Stomach smooth muscle (tissue), 2 donors: ENCODE measurements at regions not wholly inside any gene's neighbourhood (a gene's known extent, or its start where the extent isn't known, plus 50 kb on each side); places are given as distances from the start of the nearest gene placed in this dataset.
"Not testable (repeated sequence)": the region's sequence is repeated elsewhere in the genome, so short reads cannot be mapped to it uniquely, and the experiment has no call there.

Experiments used
- H3K27ac ChIP-seq: one replicate; pipeline ENCODE4 v1.7.0; 2013; ENCODE audit warnings: mild to moderate bottlenecking, low read length, inconsistent platforms
- H3K27me3 ChIP-seq, 2 donors: one replicate each; pipeline ENCODE4 v1.7.0; 2013; ENCODE audit warnings: low read length in 2 of 2; ENCODE audit not compliant: insufficient read depth in 2 of 2, control insufficient read depth in 1 of 2
- H3K36me3 ChIP-seq, 2 donors: one replicate each; pipeline ENCODE4 v1.7.0; 2013; ENCODE audit warnings: low read length in 2 of 2; ENCODE audit not compliant: control insufficient read depth in 2 of 2, insufficient read depth in 2 of 2
- H3K4me1 ChIP-seq: one replicate; pipeline ENCODE4 v1.7.0; 2013; ENCODE audit warnings: low read length; ENCODE audit not compliant: control insufficient read depth, insufficient read depth
- H3K4me3 ChIP-seq, 2 donors: one replicate each; pipeline ENCODE4 v1.7.0; 2013; ENCODE audit warnings: low read length in 2 of 2
- H3K9ac ChIP-seq, 2 donors: one replicate each; pipeline ENCODE4 v1.7.0; 2013; ENCODE audit warnings: low read length in 2 of 2, mild to moderate bottlenecking in 1 of 2
- H3K9me3 ChIP-seq, 2 donors: one replicate each; pipeline ENCODE4 v1.7.0; 2013; ENCODE audit warnings: low read length in 2 of 2; ENCODE audit not compliant: control insufficient read depth in 2 of 2
- donor health status: healthy.
- donor health status: Pancreatic carcinoma.

GRCh38 chr7:33788531-33788930, 116.8 kb upstream of the BMPER start:
- Histone ChIP-seq H3K4me3 (no peak overlapping the region), H3K36me3 (no peaks in the 10 kb centered on the region), H3K9me3 (no peaks in the 10 kb centered on the region), H3K9ac (no peak overlapping the region), H3K27me3 (no peaks in the 10 kb centered on the region), H3K4me1 (no peaks in the 10 kb centered on the region), H3K27ac (no peak overlapping the region)

DNA sequence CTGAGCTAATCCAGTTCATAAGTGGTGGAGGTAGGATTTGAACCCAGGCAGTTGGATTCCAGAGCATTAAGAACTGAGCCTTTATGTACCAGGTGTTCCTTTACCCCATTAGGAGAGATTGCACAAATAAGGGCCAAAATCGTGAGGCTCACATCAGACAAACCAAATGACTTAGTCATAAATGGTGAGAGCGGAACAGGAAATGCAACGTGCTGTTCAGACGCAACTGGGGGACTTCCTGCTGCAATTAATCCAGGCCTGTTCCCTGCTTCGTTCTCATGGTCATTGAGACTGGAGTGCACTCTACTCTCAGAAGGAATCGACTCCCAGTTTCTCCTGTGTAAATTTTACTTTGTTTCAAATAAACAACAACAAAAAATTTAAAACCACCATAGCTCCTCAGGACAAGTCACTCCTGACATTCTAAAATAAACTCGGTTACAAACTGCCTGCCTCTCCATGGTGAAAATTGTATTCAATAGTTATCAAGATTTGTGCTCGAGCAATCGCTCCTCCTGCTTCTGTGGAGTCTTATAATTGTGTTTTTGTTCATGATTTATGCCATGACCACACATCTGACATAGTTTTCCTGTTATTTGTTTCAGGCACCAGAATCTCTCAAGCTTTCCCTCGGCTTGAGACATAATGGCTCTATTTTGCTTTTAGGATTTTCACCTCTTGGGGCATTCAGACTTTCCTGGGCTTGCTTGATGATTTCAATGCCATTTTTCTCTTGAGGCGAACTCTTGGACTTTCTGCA, 115.3 kb upstream of the BMPER start:
- H3K4me1 ChIP-seq = no peaks in the 10 kb centered on the region
- H3K9me3 ChIP-seq = no peaks in the 10 kb centered on the region
- H3K36me3 ChIP-seq = no peaks in the 10 kb centered on the region
- no peak overlapping the region for H3K27ac ChIP-seq
- H3K9ac ChIP-seq = no peak overlapping the region
- no peak overlapping the region for H3K4me3 ChIP-seq
- no peaks in the 10 kb centered on the region for H3K27me3 ChIP-seq

DNA sequence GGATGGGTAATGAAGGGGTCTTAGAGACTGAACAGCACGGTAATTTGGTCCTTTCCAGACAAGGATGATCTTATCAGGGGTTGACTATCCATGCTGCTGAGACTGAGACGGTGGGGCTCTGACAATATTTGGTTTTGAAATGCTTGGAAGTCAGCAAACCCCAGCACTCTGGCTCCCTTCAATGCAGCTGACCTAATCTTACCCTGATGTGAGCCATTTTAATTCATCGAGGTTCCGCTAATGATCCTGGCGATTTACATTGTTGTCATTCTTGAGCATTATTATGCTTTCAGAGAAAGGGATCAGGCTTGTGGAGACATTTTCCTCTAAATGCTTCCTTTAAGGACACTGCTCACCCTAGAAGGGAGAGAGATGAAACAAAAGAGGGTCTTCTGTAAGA, 114.6 kb upstream of the BMPER start:
- no peaks in the 10 kb centered on the region for H3K4me1 ChIP-seq
- no peaks in the 10 kb centered on the region for H3K36me3 ChIP-seq
- H3K27ac ChIP-seq = no peak overlapping the region
- no peaks in the 10 kb centered on the region for H3K27me3 ChIP-seq
- no peak overlapping the region for H3K4me3 ChIP-seq
- no peaks in the 10 kb centered on the region for H3K9me3 ChIP-seq
- no peak overlapping the region for H3K9ac ChIP-seq

DNA sequence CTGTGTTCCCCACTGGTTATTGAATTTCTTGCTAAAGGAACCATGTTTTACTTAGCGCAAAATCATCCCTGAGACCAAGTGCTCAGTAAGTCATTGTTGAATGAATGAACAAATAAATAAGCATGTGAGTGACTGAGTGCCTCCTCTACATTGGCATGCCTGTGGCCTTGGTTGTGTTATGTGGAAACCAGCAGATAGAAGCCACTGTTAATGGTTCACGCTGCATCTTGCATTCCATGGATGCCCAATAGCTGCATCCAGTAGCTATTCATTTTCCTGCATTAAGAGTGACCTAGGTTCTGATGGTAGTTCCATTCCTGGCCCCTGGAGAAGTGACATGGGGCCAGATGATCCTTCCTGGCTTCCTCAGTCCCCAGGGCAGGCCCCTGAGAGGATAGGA, 113.3 kb upstream of the BMPER start:
- H3K4me3 ChIP-seq = no peak overlapping the region
- no peak overlapping the region for H3K27ac ChIP-seq
- no peaks in the 10 kb centered on the region for H3K36me3 ChIP-seq
- no peaks in the 10 kb centered on the region for H3K4me1 ChIP-seq
- H3K9me3 ChIP-seq = no peaks in the 10 kb centered on the region
- no peaks in the 10 kb centered on the region for H3K27me3 ChIP-seq
- H3K9ac ChIP-seq = no peak overlapping the region

DNA sequence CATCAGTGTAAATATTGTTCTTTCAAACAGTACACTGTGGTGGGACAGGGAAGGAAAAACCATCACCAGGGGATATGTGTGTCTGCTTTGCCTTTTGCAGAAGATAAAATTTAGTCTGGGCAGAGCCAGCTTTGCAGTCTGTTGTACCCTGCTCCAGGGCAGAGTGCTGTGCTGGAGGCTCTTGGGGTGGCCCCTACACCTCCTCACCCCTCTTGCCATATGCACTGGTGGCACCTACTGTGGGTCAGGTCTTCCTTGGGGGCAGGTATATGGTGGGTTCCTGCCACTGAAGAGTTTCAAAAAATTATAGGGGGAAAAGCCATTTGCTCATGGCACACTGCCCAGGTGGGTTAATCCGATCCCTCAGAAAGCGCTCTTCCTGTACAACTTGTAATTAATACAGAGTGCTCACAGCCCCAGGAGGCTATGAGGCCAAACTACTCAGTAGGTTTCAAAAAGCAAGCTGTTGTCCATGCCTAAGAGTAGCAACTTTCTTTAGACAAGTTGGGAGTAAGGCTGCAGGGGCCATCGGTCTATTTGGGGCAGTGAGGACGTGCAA, 112.7 kb upstream of the BMPER start:
- Histone ChIP-seq H3K27ac (no peak overlapping the region), H3K4me3 (no peak overlapping the region), H3K27me3 (no peaks in the 10 kb centered on the region), H3K4me1 (no peaks in the 10 kb centered on the region), H3K36me3 (no peaks in the 10 kb centered on the region), H3K9ac (no peak overlapping the region), H3K9me3 (no peaks in the 10 kb centered on the region)

- Histone ChIP-seq H3K4me3 (no peak overlapping the region), H3K27me3 (no peaks in the 10 kb centered on the region), H3K9ac (no peak overlapping the region), H3K27ac (no peak overlapping the region), H3K36me3 (no peaks in the 10 kb centered on the region), H3K9me3 (no peaks in the 10 kb centered on the region), H3K4me1 (no peaks in the 10 kb centered on the region)
Measured at GRCh38 chr7:33793616-33794015, 111.7 kb upstream of the BMPER start.

- Histone ChIP-seq H3K27me3 (no peaks in the 10 kb centered on the region), H3K9ac (no peak overlapping the region), H3K4me1 (no peaks in the 10 kb centered on the region), H3K27ac (no peak overlapping the region), H3K36me3 (no peaks in the 10 kb centered on the region), H3K4me3 (no peak overlapping the region), H3K9me3 (no peaks in the 10 kb centered on the region)
Measured at GRCh38 chr7:33794419-33794818, 110.9 kb upstream of the BMPER start.

GRCh38 chr7:33794959-33795358, 110.4 kb upstream of the BMPER start:
- no peak overlapping the region for H3K27ac ChIP-seq
- no peak overlapping the region for H3K9ac ChIP-seq

DNA sequence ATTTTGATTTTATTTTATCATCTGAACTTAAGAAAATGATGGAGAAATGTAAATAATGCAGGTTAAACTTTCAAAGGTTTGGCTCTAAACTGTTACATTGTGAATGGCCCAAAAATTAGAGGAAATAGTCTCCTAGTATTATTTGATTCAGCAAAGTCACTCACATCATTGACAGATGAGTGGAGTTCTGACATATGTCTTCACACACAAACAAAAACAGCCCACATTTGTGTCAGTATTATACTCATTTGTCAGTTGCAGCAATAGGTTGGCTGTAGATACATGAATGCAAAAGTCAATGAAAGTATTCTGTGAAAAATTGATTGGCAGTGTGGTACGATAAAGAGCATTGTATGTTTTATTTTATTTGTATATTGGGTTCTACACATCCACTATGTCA, 108.8 kb upstream of the BMPER start:
- H3K4me3 ChIP-seq = no peak overlapping the region
- no peaks in the 10 kb centered on the region for H3K27me3 ChIP-seq
- H3K36me3 ChIP-seq = no peaks in the 10 kb centered on the region
- no peaks in the 10 kb centered on the region for H3K9me3 ChIP-seq
- no peak overlapping the region for H3K27ac ChIP-seq
- H3K4me1 ChIP-seq = no peaks in the 10 kb centered on the region
- no peak overlapping the region for H3K9ac ChIP-seq

More at GRCh38 chr7:33794959-33795358, 110.4 kb upstream of the BMPER start:
- Histone ChIP-seq H3K4me1 (no peaks in the 10 kb centered on the region), H3K36me3 (no peaks in the 10 kb centered on the region), H3K9me3 (no peaks in the 10 kb centered on the region), H3K4me3 (no peak overlapping the region), H3K27me3 (no peaks in the 10 kb centered on the region)

DNA sequence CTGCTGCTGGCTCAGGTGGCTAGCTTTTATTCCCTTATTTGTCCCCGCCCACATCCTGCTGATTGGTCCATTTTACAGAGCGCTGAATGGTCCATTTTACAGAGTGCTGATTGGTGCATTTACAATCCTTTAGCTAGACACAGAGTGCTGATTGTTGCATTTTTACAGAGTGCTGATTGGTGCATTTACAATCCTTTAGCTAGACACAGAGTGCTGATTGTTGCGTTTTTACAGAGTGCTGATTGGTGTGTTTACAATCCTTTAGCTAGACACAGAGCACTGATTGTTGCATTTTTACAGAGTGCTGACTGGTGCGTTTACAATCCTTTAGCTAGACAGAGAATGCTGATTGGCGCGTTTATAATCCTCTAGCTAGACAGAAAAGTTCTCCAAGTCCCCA, 107.8 kb upstream of the BMPER start:
- H3K4me3 ChIP-seq, H3K27ac ChIP-seq, H3K27me3 ChIP-seq, H3K4me1 ChIP-seq, H3K9me3 ChIP-seq, H3K9ac ChIP-seq, H3K36me3 ChIP-seq: not testable (repeated sequence)

DNA sequence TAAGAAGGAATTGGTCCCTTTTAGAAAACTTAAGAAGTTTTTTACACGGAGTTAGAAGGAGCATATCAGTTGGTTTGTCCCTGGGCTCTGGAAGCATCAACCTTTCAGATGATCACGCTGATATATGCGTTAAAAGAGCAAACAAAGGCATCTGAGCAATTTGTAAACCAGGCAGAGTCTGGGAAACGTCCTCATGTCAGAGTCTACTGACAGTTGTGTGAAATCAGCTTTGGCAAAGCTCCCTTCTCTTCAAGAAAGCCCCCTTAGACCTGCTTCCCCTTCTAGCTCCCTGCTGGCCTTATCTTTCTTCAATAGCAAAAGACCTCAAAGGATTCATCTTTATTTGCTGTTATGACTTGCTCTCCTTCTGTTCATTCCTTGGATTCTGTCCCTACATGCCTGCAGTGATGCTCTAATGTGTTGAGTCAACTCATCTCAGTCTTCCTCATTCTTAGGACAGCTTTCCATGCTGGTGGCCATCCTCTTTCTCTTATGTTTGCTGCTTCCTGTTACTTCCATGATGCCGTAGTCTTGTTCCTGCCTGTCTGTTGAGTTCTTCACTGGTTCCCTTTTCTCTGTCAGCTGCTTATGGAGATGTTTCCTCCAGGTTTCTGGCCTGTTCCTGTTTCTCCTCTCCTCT, 106.5 kb upstream of the BMPER start:
- no peak overlapping the region for H3K4me3 ChIP-seq
- no peak overlapping the region for H3K9ac ChIP-seq
- H3K9me3 ChIP-seq = no peaks in the 10 kb centered on the region
- H3K36me3 ChIP-seq = no peaks in the 10 kb centered on the region
- no peaks in the 10 kb centered on the region for H3K4me1 ChIP-seq
- no peaks in the 10 kb centered on the region for H3K27me3 ChIP-seq
- no peak overlapping the region for H3K27ac ChIP-seq
